H1 (cell line): ENCODE measurements at regions not wholly inside any gene's neighbourhood (a gene's known extent, or its start where the extent isn't known, plus 50 kb on each side); places are given as distances from the start of the nearest gene placed in this dataset.

Source experiments
- CTCF ChIA-PET: fragments of 300-600 bp; sonication (Branson Sonifier 250); formaldehyde crosslinking; loops from one replicate; lab custom pipeline; 2021; ENCODE audit not compliant: partially characterized antibody; lab: Charles Lee
- POLR2A ChIA-PET: fragments of 300-600 bp; sonication (Branson Sonifier 250); formaldehyde crosslinking; loops from one replicate; lab custom pipeline; 2021; ENCODE audit warnings: inconsistent platforms; ENCODE audit not compliant: partially characterized antibody; lab: Charles Lee
- DNase-seq, 2 experiments: peaks; one replicate each; pipeline versions ENCODE4 v3.0.0 to v3.0.0-alpha.2; 2010 to 2022; ENCODE audit warnings: low spot score in 2 of 2, low read depth in 1 of 2, mixed read lengths in 1 of 2
- FAIRE-seq: peaks from 2 replicates; lab custom pipeline; 2011; peaks lifted over from hg19 to GRCh38; lab: Jason Lieb, UNC
- H2AFZ ChIP-seq: 2 replicates; pipeline ENCODE4 v1.8.1; 2012; ENCODE audit warnings: low read length, inconsistent platforms
- H2AK5ac ChIP-seq: 2 replicates; pipeline ENCODE4 v1.6.1; 2013; ENCODE audit warnings: low read depth, low read length
- H2BK120ac ChIP-seq: replicated peaks from 2 replicates; pipeline ENCODE3; 2013; ENCODE audit warnings: low read depth, low read length, inconsistent platforms
- H2BK12ac ChIP-seq: 2 replicates; pipeline ENCODE4 v1.6.1; 2013; ENCODE audit warnings: low read depth, low read length
- H2BK15ac ChIP-seq: 2 replicates; pipeline ENCODE4 v1.6.1; 2013; ENCODE audit warnings: low read length
- H2BK20ac ChIP-seq: 2 replicates; pipeline ENCODE4 v1.6.1; 2013; ENCODE audit warnings: low read length
- H2BK5ac ChIP-seq: 2 replicates; pipeline ENCODE4 v1.6.1; 2013; ENCODE audit warnings: low read depth, low read length
- H3K14ac ChIP-seq: 2 replicates; pipeline ENCODE4 v1.6.1; 2013; ENCODE audit warnings: inconsistent platforms; ENCODE audit not compliant: insufficient read length
- H3K18ac ChIP-seq: 2 replicates; pipeline ENCODE4 v1.6.1; 2013; ENCODE audit warnings: low read length; ENCODE audit errors: extremely low read depth
- H3K23ac ChIP-seq: 2 replicates; pipeline ENCODE4 v1.6.1; 2013; ENCODE audit warnings: inconsistent platforms; ENCODE audit not compliant: insufficient read length
- H3K23me2 ChIP-seq: 2 replicates; pipeline ENCODE4 v1.6.1; 2013; ENCODE audit warnings: low read depth, low read length
- H3K27ac ChIP-seq: 2 replicates; pipeline ENCODE4 v1.6.1; 2011; ENCODE audit warnings: low read depth, low read length, inconsistent platforms
- H3K27me3 ChIP-seq, 4 experiments: replicated peaks in 1 of 4; 1 replicate in 1 of 4; 2 replicates in 3 of 4; pipeline versions ENCODE4 v1.6.1 to v1.8.1; 2011 to 2013; ENCODE audit warnings: low read length in 3 of 4, mild to moderate bottlenecking in 3 of 4, inconsistent platforms in 2 of 4, mixed read lengths in 2 of 4, moderate library complexity in 1 of 4; ENCODE audit not compliant: control insufficient read depth in 3 of 4, insufficient read depth in 3 of 4; ENCODE audit errors: extremely low read depth in 1 of 4
- H3K36me3 ChIP-seq, 4 experiments: 2 replicates each; pipeline versions ENCODE4 v1.6.1 to v1.8.1; 2011 to 2013; ENCODE audit warnings: mild to moderate bottlenecking in 4 of 4, low read length in 3 of 4, moderate library complexity in 2 of 4, control low read depth in 1 of 4, inconsistent platforms in 1 of 4; ENCODE audit not compliant: insufficient read depth in 4 of 4, control insufficient read depth in 2 of 4
- H3K4ac ChIP-seq: replicated peaks from 2 replicates; pipeline ENCODE3; 2013; ENCODE audit warnings: low read length, low read depth, mixed read lengths, inconsistent platforms; ENCODE audit not compliant: insufficient read length
- H3K4me1 ChIP-seq, 4 experiments: replicated peaks in 1 of 4; 1 replicate in 1 of 4; 2 replicates in 3 of 4; pipeline versions ENCODE4 v1.6.1 to v1.8.1; 2011 to 2013; ENCODE audit warnings: low read length in 3 of 4, inconsistent platforms in 2 of 4, mixed read lengths in 1 of 4; ENCODE audit not compliant: insufficient read depth in 4 of 4, control insufficient read depth in 3 of 4
- H3K4me2 ChIP-seq, 2 experiments: 2 replicates each; pipeline versions ENCODE4 v1.6.1 to v1.8.1; 2011 to 2013; ENCODE audit warnings: low read depth in 2 of 2, low read length in 2 of 2, control low read depth in 1 of 2, inconsistent platforms in 1 of 2, mild to moderate bottlenecking in 1 of 2; ENCODE audit not compliant: insufficient read depth in 1 of 2
- H3K4me3 ChIP-seq, 4 experiments: fragments of 200-600, 300-600 bp in 1 of 4; sonication (generic), shearing (Covaris generic), sonication (Bioruptor Twin) in 1 of 4; 2 replicates each; pipeline versions ENCODE4 v1.5.1 to v1.8.1; 2011 to 2016; ENCODE audit warnings: low read length in 4 of 4, low read depth in 3 of 4, control low read depth in 2 of 4, inconsistent platforms in 2 of 4, mild to moderate bottlenecking in 2 of 4, mixed read lengths in 1 of 4, moderate library complexity in 1 of 4; ENCODE audit not compliant: insufficient read depth in 2 of 4; ENCODE audit errors: extremely low read depth in 1 of 4
- H3K56ac ChIP-seq: replicated peaks from 2 replicates; pipeline ENCODE3; 2013; ENCODE audit warnings: low read depth, mild to moderate bottlenecking, mixed read lengths, low read length, inconsistent platforms; ENCODE audit not compliant: insufficient read length
- H3K79me1 ChIP-seq: 2 replicates; pipeline ENCODE4 v1.6.1; 2013; ENCODE audit warnings: low read depth, low read length, control low read depth
- H3K79me2 ChIP-seq, 2 experiments: 2 replicates each; pipeline versions ENCODE4 v1.6.1 to v1.8.1; 2012 to 2013; ENCODE audit warnings: low read length in 2 of 2, mild to moderate bottlenecking in 2 of 2, inconsistent platforms in 1 of 2; ENCODE audit not compliant: insufficient read depth in 2 of 2, control insufficient read depth in 1 of 2
- H3K9ac ChIP-seq, 4 experiments: replicated peaks in 1 of 4; 1 replicate in 1 of 4; 2 replicates in 3 of 4; pipeline versions ENCODE4 v1.6.1 to v1.8.1; 2011 to 2013; ENCODE audit warnings: low read depth in 3 of 4, low read length in 3 of 4, control low read depth in 2 of 4, mild to moderate bottlenecking in 2 of 4, moderate library complexity in 2 of 4, inconsistent platforms in 1 of 4; ENCODE audit errors: extremely low read depth in 1 of 4
- H3K9me3 ChIP-seq, 2 experiments: 2 replicates each; pipeline versions ENCODE4 v1.6.1 to v1.8.1; 2012 to 2013; ENCODE audit warnings: mild to moderate bottlenecking in 2 of 2, moderate library complexity in 2 of 2, control low read depth in 1 of 2, inconsistent platforms in 1 of 2, low read depth in 1 of 2, low read length in 1 of 2, mixed read lengths in 1 of 2; ENCODE audit not compliant: insufficient read depth in 2 of 2
- H4K20me1 ChIP-seq, 2 experiments: replicated peaks in 1 of 2; 2 replicates each; pipeline versions ENCODE3 to v1.8.1; 2011 to 2013; ENCODE audit warnings: inconsistent platforms in 2 of 2, low read length in 2 of 2, mild to moderate bottlenecking in 1 of 2; ENCODE audit not compliant: insufficient read depth in 2 of 2, control insufficient read depth in 1 of 2
- H4K5ac ChIP-seq: 2 replicates; pipeline ENCODE4 v1.6.1; 2013; ENCODE audit warnings: low read length, low read depth, mixed read lengths, inconsistent platforms; ENCODE audit not compliant: insufficient read length
- H4K8ac ChIP-seq: 2 replicates; pipeline ENCODE4 v1.8.0; 2013; ENCODE audit warnings: mild to moderate bottlenecking, moderate library complexity, low read length, inconsistent platforms; ENCODE audit not compliant: insufficient read depth; ENCODE audit errors: extremely low read depth
- H4K91ac ChIP-seq: replicated peaks from 2 replicates; pipeline ENCODE3; 2013; ENCODE audit warnings: low read length, mixed read lengths, inconsistent platforms; ENCODE audit not compliant: insufficient read length
- BRCA1 ChIP-seq: IDR thresholded peaks from 2 replicates; pipeline ENCODE4 v1.6.1; 2012; ENCODE audit warnings: low read depth, low read length, improper control_type of control experiment
- CHD1 ChIP-seq: IDR thresholded peaks from 2 replicates; pipeline ENCODE4 v1.6.1; 2012; ENCODE audit warnings: low read depth, low read length, improper control_type of control experiment
- E2F6 ChIP-seq: IDR thresholded peaks from 2 replicates; pipeline ENCODE4 v1.6.1; 2012; ENCODE audit warnings: inconsistent platforms
- GTF2F1 ChIP-seq: IDR thresholded peaks from 2 replicates; pipeline ENCODE4 v1.6.1; 2012; ENCODE audit warnings: low read depth, low read length, improper control_type of control experiment, borderline replicate concordance
- HDAC2 ChIP-seq, 2 experiments: fragments of 300-600 bp in 1 of 2; sonication (generic) in 1 of 2; IDR thresholded peaks; 2 replicates each; pipeline ENCODE4 v1.6.1; 2011 to 2012; ENCODE audit warnings: low read depth in 2 of 2, low read length in 2 of 2, mild to moderate bottlenecking in 2 of 2, moderate library complexity in 2 of 2, borderline replicate concordance in 1 of 2, inconsistent platforms in 1 of 2
- KDM5A ChIP-seq: fragments of 200-600 bp; IDR thresholded peaks from 2 replicates; pipeline ENCODE4 v1.7.1; 2012; ENCODE audit warnings: mild to moderate bottlenecking, low read length, inconsistent platforms, mixed read lengths
- POLR2AphosphoS5 ChIP-seq: IDR thresholded peaks from 2 replicates; pipeline ENCODE4 v1.6.1; 2011; ENCODE audit warnings: low read depth, low read length
- RBBP5 ChIP-seq: IDR thresholded peaks from 2 replicates; pipeline ENCODE4 v1.7.1; 2012; ENCODE audit warnings: low read depth, mild to moderate bottlenecking, inconsistent platforms, low read length, moderate library complexity, borderline replicate concordance
- SP2 ChIP-seq: IDR thresholded peaks from 2 replicates; pipeline ENCODE4 v1.6.1; 2012; ENCODE audit warnings: mild to moderate bottlenecking, low read length, inconsistent platforms
- SUZ12 ChIP-seq: fragments of 200-600 bp; sonication (generic); IDR thresholded peaks from 2 replicates; pipeline ENCODE4 v1.6.1; 2012; ENCODE audit warnings: mild to moderate bottlenecking, inconsistent platforms, low read length, moderate library complexity, mixed read lengths
- TAF1 ChIP-seq: IDR thresholded peaks from 2 replicates; pipeline ENCODE4 v1.6.1; 2011; ENCODE audit warnings: mild to moderate bottlenecking, low read depth, low read length
- TAF7 ChIP-seq: optimal IDR thresholded peaks from 2 replicates; pipeline ENCODE3; 2011; ENCODE audit warnings: low read depth, mild to moderate bottlenecking, inconsistent platforms, low read length, moderate library complexity, borderline replicate concordance
- USF2 ChIP-seq: IDR thresholded peaks from 2 replicates; pipeline ENCODE4 v1.6.1; 2011; ENCODE audit warnings: low read length, improper control_type of control experiment
- ZNF274 ChIP-seq: IDR thresholded peaks from 2 replicates; pipeline ENCODE4 v1.7.0; 2012; ENCODE audit warnings: low read length, borderline replicate concordance; ENCODE audit errors: extremely low read depth
- WGBS, 2 experiments: shearing (Covaris generic) in 1 of 2; methylation state at CpG; one replicate each; pipeline versions ENCODE4 v1.1.6 to v1.1.7; 2013 to 2015; ENCODE audit warnings: low lambda C conversion rate in 2 of 2, mixed read lengths in 2 of 2, inconsistent platforms in 1 of 2, low coverage in 1 of 2, missing lambda C conversion rate in 1 of 2; ENCODE audit not compliant: insufficient replicate concordance in 2 of 2, insufficient coverage in 1 of 2, insufficient read length in 1 of 2; ENCODE audit errors: extremely low coverage in 1 of 2, missing lambda C conversion rate in 1 of 2; 5-methylcytosine and 5-hydroxymethylcytosine counted together

DNA sequence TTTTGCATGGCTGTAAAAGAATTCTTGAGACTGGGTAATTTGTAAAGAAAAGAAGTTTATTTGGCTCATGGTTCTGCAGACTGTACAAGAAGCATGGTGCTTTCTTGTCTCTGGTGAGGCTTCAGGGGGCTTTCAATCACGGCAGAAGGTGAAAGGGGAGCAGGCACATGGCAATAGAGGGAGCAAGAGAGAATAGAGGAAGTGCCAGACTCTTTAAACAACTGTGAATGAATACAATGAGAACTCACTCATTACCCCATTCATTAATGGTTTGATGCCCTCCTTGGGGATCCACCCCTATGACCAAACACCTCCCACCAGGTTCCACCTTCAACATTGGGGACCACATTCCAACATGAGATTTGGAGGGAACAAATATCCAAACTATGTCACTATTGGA, 463.5 kb downstream of the MTX2 start:
- 87% methylated on average over 1 of the region's 1 CpG; no CpG with 5 or more reads in 1 of the 2 experiments for WGBS, 2 experiments
- H3K27me3 ChIP-seq: no peaks in the 10 kb centered on the region
- TF ChIP-seq USF2: no peak
- no peak for TF ChIP-seq SP2
- no peak for TF ChIP-seq RBBP5
- no peak for TF ChIP-seq ZNF274
- TF ChIP-seq POLR2AphosphoS5: no peak
- no peak for TF ChIP-seq GTF2F1
- no peak for TF ChIP-seq TAF7
- no peak for TF ChIP-seq SUZ12
- TF ChIP-seq HDAC2 (IDR thresholded peaks at IDR 0.05; ENCODE audit: borderline replicate concordance in 1 of 2, low read depth in 2 of 2, low read length in 2 of 2): no peak
- no peak for TF ChIP-seq KDM5A
- TF ChIP-seq BRCA1: no peak
- TF ChIP-seq CHD1: no peak
- no peak for TF ChIP-seq TAF1
- TF ChIP-seq E2F6: no peak

More for the DNA sequence above, 463.5 kb downstream of the MTX2 start:
- Histone ChIP-seq H3K79me1 (no peaks in the 10 kb centered on the region), H3K4me3 (no peak overlapping the region), H2AK5ac (no peak overlapping the region), H3K4ac (no peak overlapping the region), H3K4me2 (no peak overlapping the region), H2BK20ac (no peak overlapping the region), H2BK120ac (no peak overlapping the region), H3K23ac (no peak overlapping the region), H3K9me3 (no peaks in the 10 kb centered on the region), H2BK5ac (no peak overlapping the region), H3K23me2 (no peaks in the 10 kb centered on the region), H3K36me3 (no peaks in the 10 kb centered on the region), H2BK15ac (no peak overlapping the region), H3K9ac (no peak overlapping the region), H3K18ac (no peak overlapping the region), H4K8ac (no peak overlapping the region), H2BK12ac (no peak overlapping the region), H4K20me1 (no peaks in the 10 kb centered on the region), H4K91ac (no peak overlapping the region), H3K56ac (no peak overlapping the region), H3K4me1 (no peaks in the 10 kb centered on the region), H4K5ac (no peak overlapping the region), H3K14ac (no peak overlapping the region), H2AFZ (no peak overlapping the region), H3K79me2 (no peaks in the 10 kb centered on the region), H3K27ac (no peak overlapping the region)
- POLR2A ChIA-PET: no interaction called here
- DNase-seq (no peak), FAIRE-seq (no peak)
- CTCF ChIA-PET: no interaction called here
